ENCODE measurements at regions not wholly inside any gene's neighbourhood (a gene's known extent, or its start where the extent isn't known, plus 50 kb on each side); places are given as distances from the start of the nearest gene placed in this dataset.

- TF ChIP-seq, protein P1, sequence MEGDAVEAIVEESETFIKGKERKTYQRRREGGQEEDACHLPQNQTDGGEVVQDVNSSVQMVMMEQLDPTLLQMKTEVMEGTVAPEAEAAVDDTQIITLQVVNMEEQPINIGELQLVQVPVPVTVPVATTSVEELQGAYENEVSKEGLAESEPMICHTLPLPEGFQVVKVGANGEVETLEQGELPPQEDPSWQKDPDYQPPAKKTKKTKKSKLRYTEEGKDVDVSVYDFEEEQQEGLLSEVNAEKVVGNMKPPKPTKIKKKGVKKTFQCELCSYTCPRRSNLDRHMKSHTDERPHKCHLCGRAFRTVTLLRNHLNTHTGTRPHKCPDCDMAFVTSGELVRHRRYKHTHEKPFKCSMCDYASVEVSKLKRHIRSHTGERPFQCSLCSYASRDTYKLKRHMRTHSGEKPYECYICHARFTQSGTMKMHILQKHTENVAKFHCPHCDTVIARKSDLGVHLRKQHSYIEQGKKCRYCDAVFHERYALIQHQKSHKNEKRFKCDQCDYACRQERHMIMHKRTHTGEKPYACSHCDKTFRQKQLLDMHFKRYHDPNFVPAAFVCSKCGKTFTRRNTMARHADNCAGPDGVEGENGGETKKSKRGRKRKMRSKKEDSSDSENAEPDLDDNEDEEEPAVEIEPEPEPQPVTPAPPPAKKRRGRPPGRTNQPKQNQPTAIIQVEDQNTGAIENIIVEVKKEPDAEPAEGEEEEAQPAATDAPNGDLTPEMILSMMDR (conservative IDR thresholded peaks at IDR 0.05), result no peak
- TF ChIP-seq ZFX (IDR thresholded peaks at IDR 0.05), result no peak
- no peak overlapping the region for H3K27ac ChIP-seq
These were observed 448.7 kb upstream of the FBXO33 start for GRCh38 chr14:39880965-39881364.

DNA sequence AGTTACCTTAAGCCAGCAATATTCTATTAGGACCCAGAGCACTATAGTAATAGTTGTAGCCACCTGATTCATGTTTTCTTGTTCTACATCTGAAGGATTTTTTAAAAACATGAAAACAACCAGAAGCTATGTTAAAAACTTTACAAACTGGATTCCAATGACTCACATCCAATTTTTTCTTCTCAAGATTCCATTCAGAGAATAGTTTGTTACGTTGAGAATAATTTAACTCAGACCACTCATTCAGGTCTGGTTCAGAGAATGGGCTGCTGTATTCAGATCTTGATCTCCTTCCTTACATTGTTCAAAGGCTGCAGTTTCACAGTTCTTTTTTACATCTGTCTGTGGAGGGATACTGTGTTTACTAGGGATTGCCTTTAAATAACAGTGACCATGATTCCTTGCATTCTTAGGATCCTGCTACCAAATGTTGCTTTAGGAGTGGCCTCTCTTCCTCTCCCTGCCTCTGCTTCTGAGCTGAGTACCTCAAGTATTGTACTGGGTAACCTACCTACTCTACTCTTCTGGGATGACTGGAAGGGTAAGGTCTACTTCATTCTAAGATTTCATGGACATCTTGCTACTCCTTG, 448.0 kb upstream of the FBXO33 start:
- TF ChIP-seq, protein P1 (conservative IDR thresholded peaks at IDR 0.05), result no peak
- TF ChIP-seq ZFX (IDR thresholded peaks at IDR 0.05), result no peak
- H3K27ac ChIP-seq, result no peak overlapping the region

- no peak overlapping the region for H3K27ac ChIP-seq
- no peak for TF ChIP-seq ZFX (IDR thresholded peaks at IDR 0.05)
- TF ChIP-seq, protein P1 (conservative IDR thresholded peaks at IDR 0.05), result no peak
These were observed 445.5 kb upstream of the FBXO33 start for GRCh38 chr14:39877577-39878190.

DNA sequence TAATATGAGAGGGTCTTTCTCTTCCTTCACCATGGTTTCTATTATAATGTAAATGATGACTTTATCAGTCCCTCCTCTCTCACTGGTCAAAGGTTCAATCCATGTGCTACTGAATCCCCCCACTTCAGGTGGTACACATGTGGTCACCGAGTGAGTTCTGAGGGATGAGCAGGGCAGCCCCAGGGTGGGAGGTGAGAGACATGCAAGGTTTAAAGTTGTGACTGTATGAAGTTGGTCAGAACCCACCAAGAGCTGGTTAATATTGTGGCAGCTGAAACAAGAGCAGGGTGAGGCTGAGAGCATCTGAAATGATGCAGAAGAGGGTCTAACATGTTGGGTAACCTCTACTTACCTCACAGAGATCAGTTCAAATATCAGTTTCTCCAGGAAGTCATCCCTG, 444.7 kb upstream of the FBXO33 start:
- no peak overlapping the region for H3K27ac ChIP-seq
- no peak for TF ChIP-seq ZFX (IDR thresholded peaks at IDR 0.05)
- TF ChIP-seq, protein P1 (conservative IDR thresholded peaks at IDR 0.05), result no peak

DNA sequence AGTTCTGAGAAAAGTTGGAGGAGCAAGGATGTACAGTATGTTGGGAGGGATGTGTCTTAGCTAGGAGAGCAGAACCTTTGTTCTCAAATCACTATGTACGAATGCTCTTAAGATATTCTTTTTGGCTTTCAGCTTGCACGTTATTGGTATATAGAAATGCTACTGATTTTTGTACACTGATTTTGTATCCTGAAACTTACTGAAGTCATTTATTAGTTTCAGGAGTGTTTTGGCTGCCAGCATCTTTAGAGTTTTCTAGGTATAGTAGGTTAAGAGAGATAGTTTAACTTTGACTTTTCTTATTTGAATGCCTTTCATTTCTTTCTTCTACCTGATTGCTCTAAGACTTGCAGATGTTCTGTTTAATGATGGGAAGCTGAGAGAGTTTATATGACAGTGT, 442.8 kb upstream of the FBXO33 start:
- TF ChIP-seq, protein P1 (conservative IDR thresholded peaks at IDR 0.05), result no peak
- TF ChIP-seq ZFX (IDR thresholded peaks at IDR 0.05), result no peak
- no peak overlapping the region for H3K27ac ChIP-seq

GRCh38 chr14:39873791-39874190, 441.6 kb upstream of the FBXO33 start:
- TF ChIP-seq, protein P1 (conservative IDR thresholded peaks at IDR 0.05), result no peak
- TF ChIP-seq ZFX (IDR thresholded peaks at IDR 0.05), result no peak
- no peak overlapping the region for H3K27ac ChIP-seq

DNA sequence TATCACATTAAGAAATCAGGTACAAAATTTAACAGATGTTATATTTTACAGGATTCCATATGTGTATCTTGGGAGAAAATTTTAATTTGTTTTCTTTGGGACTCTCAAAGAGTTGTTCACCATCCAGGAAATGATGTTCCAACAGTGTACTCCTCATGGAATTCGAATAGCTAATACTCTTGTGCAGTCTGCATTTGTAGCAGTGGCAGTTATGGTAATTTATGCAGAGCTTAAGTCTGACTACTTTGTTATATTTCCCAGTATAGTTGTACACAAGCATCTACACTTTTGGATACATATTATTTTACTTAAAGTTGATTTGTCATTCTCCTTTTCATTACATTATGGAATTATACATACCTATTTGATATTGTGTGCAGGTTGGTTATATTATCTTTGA, 436.7 kb upstream of the FBXO33 start:
- no peak for TF ChIP-seq ZFX (IDR thresholded peaks at IDR 0.05)
- TF ChIP-seq, protein P1 (conservative IDR thresholded peaks at IDR 0.05), result no peak
- H3K27ac ChIP-seq, result no peak overlapping the region

Data from C4-2B (cell line).